CD14-positive monocyte (primary cell): ENCODE measurements at regions not wholly inside any gene's neighbourhood (a gene's known extent, or its start where the extent isn't known, plus 50 kb on each side); places are given as distances from the start of the nearest gene placed in this dataset.
A peak's percentile ranks its signal among the peaks of the same experiment; 100 is the strongest.

ENCODE experiments used
- DNase-seq, 3 donors: peaks; one replicate each; pipeline ENCODE4 v3.0.0-alpha.2; 2011 to 2022
- H2AFZ ChIP-seq: 2 replicates; pipeline ENCODE4 v1.6.0; 2012; ENCODE audit warnings: mild to moderate bottlenecking, low read depth, low read length, inconsistent platforms; ENCODE audit not compliant: insufficient read depth, poor library complexity, severe bottlenecking
- H3K27ac ChIP-seq, 2 donors: 1 replicate in 1 of 2; 2 replicates in 1 of 2; pipeline ENCODE4 v1.5.1; 2012 to 2013; ENCODE audit warnings: low read length in 2 of 2, control low read depth in 1 of 2, inconsistent platforms in 1 of 2, low read depth in 1 of 2, mild to moderate bottlenecking in 1 of 2
- H3K27me3 ChIP-seq, 2 donors: one replicate each; pipeline versions ENCODE4 v1.6.0 to v1.6.1; 2011 to 2013; ENCODE audit warnings: low read length in 2 of 2; ENCODE audit not compliant: control insufficient read depth in 2 of 2, insufficient read depth in 2 of 2
- H3K36me3 ChIP-seq, 2 donors: replicated peaks in 1 of 2; 1 replicate in 1 of 2; 2 replicates in 1 of 2; pipeline versions ENCODE4 v1.5.1 to v1.6.1; 2012 to 2013; ENCODE audit warnings: low read length in 2 of 2, control low read depth in 1 of 2, inconsistent platforms in 1 of 2, mild to moderate bottlenecking in 1 of 2; ENCODE audit not compliant: insufficient read depth in 2 of 2, control insufficient read depth in 1 of 2
- H3K4me1 ChIP-seq, 2 donors: 1 replicate in 1 of 2; 2 replicates in 1 of 2; pipeline versions ENCODE4 v1.5.1 to v1.6.1; 2012 to 2013; ENCODE audit warnings: low read length in 2 of 2, control low read depth in 1 of 2, inconsistent platforms in 1 of 2, mild to moderate bottlenecking in 1 of 2, moderate library complexity in 1 of 2; ENCODE audit not compliant: insufficient read depth in 2 of 2, control insufficient read depth in 1 of 2
- H3K4me2 ChIP-seq: replicated peaks from 2 replicates; pipeline ENCODE3; 2012; ENCODE audit warnings: low read length, moderate library complexity, mild to moderate bottlenecking; ENCODE audit not compliant: poor library complexity, severe bottlenecking; ENCODE audit errors: extremely low read depth
- H3K4me3 ChIP-seq, 3 experiments: fragments of 200-600 bp in 1 of 3; sonication (generic) in 1 of 3; replicated peaks in 1 of 3; 1 replicate in 2 of 3; 2 replicates in 1 of 3; pipeline ENCODE4 v1.5.1; 2011 to 2013; ENCODE audit warnings: low read length in 3 of 3, mild to moderate bottlenecking in 3 of 3, control low read depth in 2 of 3, low read depth in 2 of 3, inconsistent platforms in 1 of 3, moderate library complexity in 1 of 3
- H3K79me2 ChIP-seq: 2 replicates; pipeline ENCODE4 v1.6.0; 2012; ENCODE audit warnings: mild to moderate bottlenecking, control low read depth, inconsistent platforms, low read length, moderate library complexity; ENCODE audit not compliant: insufficient read depth
- H3K9ac ChIP-seq: 2 replicates; pipeline ENCODE4 v1.6.0; 2017; ENCODE audit warnings: low read length, mild to moderate bottlenecking; ENCODE audit not compliant: insufficient read depth, poor library complexity, severe bottlenecking
- H3K9me3 ChIP-seq, 2 donors: replicated peaks in 1 of 2; 1 replicate in 1 of 2; 2 replicates in 1 of 2; pipeline versions ENCODE4 v1.5.1 to v1.6.1; 2012 to 2013; ENCODE audit warnings: low read length in 2 of 2, control low read depth in 1 of 2; ENCODE audit not compliant: control insufficient read depth in 1 of 2, insufficient read depth in 1 of 2
- H4K20me1 ChIP-seq: 2 replicates; pipeline ENCODE4 v1.6.0; 2012; ENCODE audit warnings: mild to moderate bottlenecking, low read length, control low read depth, moderate library complexity; ENCODE audit not compliant: insufficient read depth
- H3K27ac Mint-ChIP-seq, 7 donors: one replicate each; pipeline ENCODE4 v1.8.0; 2020; ENCODE audit warnings: mild to moderate bottlenecking in 7 of 7, mixed read lengths in 7 of 7, moderate library complexity in 6 of 7, inconsistent platforms in 2 of 7
- H3K27me3 Mint-ChIP-seq, 3 donors: one replicate each; pipeline ENCODE4 v1.8.0; 2021 to 2022; ENCODE audit warnings: low read depth in 3 of 3, mild to moderate bottlenecking in 3 of 3, mixed read lengths in 3 of 3, moderate library complexity in 3 of 3, inconsistent platforms in 1 of 3
- H3K36me3 Mint-ChIP-seq, 2 donors: one replicate each; pipeline ENCODE4 v1.8.0; 2020; ENCODE audit warnings: mixed read lengths in 2 of 2, inconsistent platforms in 1 of 2, mild to moderate bottlenecking in 1 of 2
- H3K4me1 Mint-ChIP-seq: one replicate; pipeline ENCODE4 v1.8.0; 2020; ENCODE audit warnings: mild to moderate bottlenecking, mixed read lengths
- H3K4me3 Mint-ChIP-seq, 2 donors: one replicate each; pipeline ENCODE4 v1.8.0; 2020; ENCODE audit warnings: mild to moderate bottlenecking in 2 of 2, mixed read lengths in 2 of 2, moderate library complexity in 1 of 2
- H3K9me3 Mint-ChIP-seq, 7 donors: one replicate each; pipeline ENCODE4 v1.8.0; 2020 to 2022; ENCODE audit warnings: mixed read lengths in 7 of 7, mild to moderate bottlenecking in 6 of 7, moderate library complexity in 6 of 7, inconsistent platforms in 2 of 7
- CTCF ChIP-seq: fragments of 200-600 bp; IDR thresholded peaks from one replicate; pipeline ENCODE4 v1.8.0; 2022; ENCODE audit warnings: antibody characterized with exemption, mild to moderate bottlenecking
- WGBS: methylation state at CpG from one replicate; pipeline ENCODE4 v1.1.5; 2013; ENCODE audit warnings: missing lambda C conversion rate; ENCODE audit not compliant: insufficient coverage; 5-methylcytosine and 5-hydroxymethylcytosine counted together
- intact Hi-C, 2 donors: fragments of 100-400 bp; cut with micrococcal nuclease; formaldehyde crosslinking; loops; one replicate each; pipeline versions ENCODE4 v1.15.0 to v1.15.1; 2023

DNA sequence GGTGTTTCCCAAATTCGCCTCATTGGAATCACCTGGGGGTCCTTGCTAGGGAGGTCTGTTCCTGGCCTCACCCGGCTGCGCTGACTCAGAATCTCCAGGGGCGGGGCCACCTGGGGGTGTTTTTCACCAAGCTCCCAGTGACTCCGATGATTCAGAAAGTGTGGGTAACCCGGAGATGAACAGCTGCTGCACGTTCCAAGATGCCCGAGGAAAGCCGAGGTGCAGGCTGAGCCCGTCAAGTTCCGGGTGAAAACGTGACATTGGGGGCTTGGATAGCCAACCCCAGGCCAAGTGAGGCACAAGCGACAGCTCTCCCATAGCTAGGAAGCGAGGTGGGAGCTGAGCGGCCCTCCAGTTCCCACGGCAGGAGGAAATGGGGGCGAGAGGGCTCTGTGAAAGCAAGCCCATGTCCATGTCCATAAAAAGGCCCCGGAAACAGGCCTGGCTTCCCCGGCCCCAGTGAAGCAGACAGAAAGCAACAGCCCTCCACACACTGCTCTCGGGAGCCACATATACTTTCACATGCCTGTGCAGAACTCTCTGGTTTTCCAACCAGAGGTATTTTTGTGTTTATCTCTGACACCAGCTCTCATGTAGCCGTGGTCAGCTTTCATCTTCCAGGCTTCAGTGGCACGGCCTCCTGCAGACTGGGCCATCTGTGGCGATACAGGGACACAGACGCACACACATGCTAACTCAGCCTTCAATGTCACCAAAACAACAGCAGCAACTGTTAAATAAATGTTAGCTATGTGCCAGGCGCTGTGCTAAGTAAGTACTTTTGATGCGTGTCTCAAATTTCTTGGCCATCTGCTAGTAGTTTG is 90.7 kb upstream of the CCDC28A start:
- no peaks in the 10 kb centered on the region for H3K9me3 Mint-ChIP-seq
- Histone ChIP-seq H3K27ac (no peak overlapping the region), H3K36me3 (no peaks in the 10 kb centered on the region), H4K20me1 (no peaks in the 10 kb centered on the region), H3K79me2 (no peaks in the 10 kb centered on the region), H3K9me3 (no peaks in the 10 kb centered on the region), H3K4me1 (peaks cover 4 to 8% of the 10 kb centered on the region in 2 donors), H2AFZ (no peak overlapping the region), H3K4me3 (no peak overlapping the region), H3K27me3 (no peaks in the 10 kb centered on the region), H3K4me2 (no peak overlapping the region), H3K9ac (no peak overlapping the region)
- peaks cover 0 to 4% (median 0%) of the 10 kb centered on the region in 3 donors for H3K27me3 Mint-ChIP-seq
- H3K36me3 Mint-ChIP-seq = no peaks in the 10 kb centered on the region
- H3K27ac Mint-ChIP-seq = no peak overlapping the region
- H3K4me1 Mint-ChIP-seq = peaks cover 8% of the 10 kb centered on the region
- intact Hi-C loops = no loop called here
- no peak overlapping the region for H3K4me3 Mint-ChIP-seq
- no peak for TF ChIP-seq CTCF
- no peak for DNase-seq
- 98% methylated on average over 26 of the region's 26 CpGs for WGBS

DNA sequence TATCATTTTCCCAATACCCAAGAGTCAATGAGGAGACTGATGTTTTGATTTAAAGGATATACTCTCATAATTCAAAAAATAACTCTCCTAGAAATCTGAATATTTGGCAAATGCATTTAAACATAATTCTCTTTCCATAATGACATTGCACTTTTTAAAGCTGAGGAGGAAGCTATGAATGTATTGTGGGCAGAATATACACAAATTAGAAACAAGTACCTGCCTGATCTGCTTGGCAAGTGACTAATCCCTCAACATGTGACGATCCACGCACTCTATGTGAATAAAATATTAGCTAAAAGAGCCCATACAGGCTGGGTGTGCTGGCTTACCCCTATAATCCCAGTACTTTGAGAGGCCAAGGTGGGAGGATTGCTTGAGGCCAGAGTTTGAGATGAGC is 88.3 kb upstream of the CCDC28A start:
- no CpG with 5 or more reads among the region's 2 CpGs for whole genome bisulfite sequencing
- no peaks in the 10 kb centered on the region for H3K9me3 ChIP-seq
- no peak overlapping the region for H3K4me3 ChIP-seq
- no peak overlapping the region for H3K4me2 ChIP-seq
- no peak overlapping the region for H3K27ac ChIP-seq
- no peak for TF ChIP-seq CTCF
- no peaks in the 10 kb centered on the region for H3K36me3 Mint-ChIP-seq
- no peaks in the 10 kb centered on the region for H3K79me2 ChIP-seq
- H3K9ac ChIP-seq = no peak overlapping the region
- peaks cover 4 to 8% of the 10 kb centered on the region in 2 donors for H3K4me1 ChIP-seq
- peak overlapping the region in 1 of 7 donors; percentile 50 for H3K27ac Mint-ChIP-seq
- no peaks in the 10 kb centered on the region for H3K27me3 ChIP-seq
- peaks cover 0 to 4% (median under 1%) of the 10 kb centered on the region in 3 donors for H3K27me3 Mint-ChIP-seq
- no peaks in the 10 kb centered on the region for H4K20me1 ChIP-seq
- H3K4me1 Mint-ChIP-seq = peaks cover 8% of the 10 kb centered on the region
- no peak overlapping the region for H3K4me3 Mint-ChIP-seq
- no peak overlapping the region for H2AFZ ChIP-seq
- H3K36me3 ChIP-seq = no peaks in the 10 kb centered on the region
- no peaks in the 10 kb centered on the region for H3K9me3 Mint-ChIP-seq
- intact Hi-C loops = no loop called here
- DNase-seq = peak; percentile 12 to 43 (median 21)
